ENCODE measurements at regions not wholly inside any gene's neighbourhood (a gene's known extent, or its start where the extent isn't known, plus 50 kb on each side); places are given as distances from the start of the nearest gene placed in this dataset.

- no peak for TF ChIP-seq ATF6 (CRISPR knock-in tag; IDR thresholded peaks at IDR 0.05)
- no peak for TF ChIP-seq TP53 (CRISPR knock-in tag; IDR thresholded peaks at IDR 0.05)
- no peak for TF ChIP-seq NR2C2 (CRISPR knock-in tag; IDR thresholded peaks at IDR 0.05)
- TF ChIP-seq TEAD4 (CRISPR knock-in tag; IDR thresholded peaks at IDR 0.05) = no peak
- TF ChIP-seq FOXJ3 (CRISPR knock-in tag; IDR thresholded peaks at IDR 0.05; ENCODE audit: borderline replicate concordance) = no peak
These were observed 96.2 kb upstream of the PAPPA start (continued) for GRCh38 chr9:116057371-116057770.

- Mint-ChIP-seq H3K27ac (no peak overlapping the region), H3K27me3 (ENCODE audit: low read depth) (no peaks in the 10 kb centered on the region), H3K4me1 (0 out of 2 replicates have a peak, but pooled peaks cover 3% of the 10 kb centered on the region), H3K36me3 (no peaks in the 10 kb centered on the region), H3K4me3 (no peak overlapping the region), H3K9me3 (no peaks in the 10 kb centered on the region)
- TF ChIP-seq FOXK1 (CRISPR knock-in tag; IDR thresholded peaks at IDR 0.05) (no peak), GRHL2 (CRISPR knock-in tag; IDR thresholded peaks at IDR 0.05; ENCODE audit: insufficient replicate concordance, severe bottlenecking) (no peak), TEAD4 (CRISPR knock-in tag; IDR thresholded peaks at IDR 0.05) (no peak), ZNF512 (CRISPR knock-in tag; IDR thresholded peaks at IDR 0.05; ENCODE audit: borderline replicate concordance) (no peak), MYBL2 (CRISPR knock-in tag; IDR thresholded peaks at IDR 0.05) (no peak), PRRX2 (CRISPR knock-in tag; IDR thresholded peaks at IDR 0.05) (no peak), FOXP4 (CRISPR knock-in tag; IDR thresholded peaks at IDR 0.05) (no peak), USF1 (CRISPR knock-in tag; IDR thresholded peaks at IDR 0.05) (no peak), E2F4 (CRISPR knock-in tag; IDR thresholded peaks at IDR 0.05; ENCODE audit: borderline replicate concordance, low read depth) (no peak), HMGA2 (CRISPR knock-in tag; IDR thresholded peaks at IDR 0.05) (no peak), NFE2L1 (CRISPR knock-in tag; IDR thresholded peaks at IDR 0.05) (no peak), USF2 (CRISPR knock-in tag; IDR thresholded peaks at IDR 0.05) (no peak), ATF6 (CRISPR knock-in tag; IDR thresholded peaks at IDR 0.05) (no peak), TP53 (CRISPR knock-in tag; IDR thresholded peaks at IDR 0.05) (no peak)
- CTCF ChIA-PET = no interaction called here
- ATAC-seq = no peak
- POLR2A ChIA-PET = no interaction called here
- DNase-seq (ENCODE audit: low spot score) = no peak
These were observed 95.2 kb upstream of the PAPPA start for GRCh38 chr9:116058421-116058820.
